HT-29 (cell line): ENCODE measurements at regions not wholly inside any gene's neighbourhood (a gene's known extent, or its start where the extent isn't known, plus 50 kb on each side); places are given as distances from the start of the nearest gene placed in this dataset.

ENCODE experiments used
- DNase-seq: peaks from one replicate; pipeline ENCODE4 v3.0.0-alpha.2; 2015; ENCODE audit warnings: low spot score

DNA sequence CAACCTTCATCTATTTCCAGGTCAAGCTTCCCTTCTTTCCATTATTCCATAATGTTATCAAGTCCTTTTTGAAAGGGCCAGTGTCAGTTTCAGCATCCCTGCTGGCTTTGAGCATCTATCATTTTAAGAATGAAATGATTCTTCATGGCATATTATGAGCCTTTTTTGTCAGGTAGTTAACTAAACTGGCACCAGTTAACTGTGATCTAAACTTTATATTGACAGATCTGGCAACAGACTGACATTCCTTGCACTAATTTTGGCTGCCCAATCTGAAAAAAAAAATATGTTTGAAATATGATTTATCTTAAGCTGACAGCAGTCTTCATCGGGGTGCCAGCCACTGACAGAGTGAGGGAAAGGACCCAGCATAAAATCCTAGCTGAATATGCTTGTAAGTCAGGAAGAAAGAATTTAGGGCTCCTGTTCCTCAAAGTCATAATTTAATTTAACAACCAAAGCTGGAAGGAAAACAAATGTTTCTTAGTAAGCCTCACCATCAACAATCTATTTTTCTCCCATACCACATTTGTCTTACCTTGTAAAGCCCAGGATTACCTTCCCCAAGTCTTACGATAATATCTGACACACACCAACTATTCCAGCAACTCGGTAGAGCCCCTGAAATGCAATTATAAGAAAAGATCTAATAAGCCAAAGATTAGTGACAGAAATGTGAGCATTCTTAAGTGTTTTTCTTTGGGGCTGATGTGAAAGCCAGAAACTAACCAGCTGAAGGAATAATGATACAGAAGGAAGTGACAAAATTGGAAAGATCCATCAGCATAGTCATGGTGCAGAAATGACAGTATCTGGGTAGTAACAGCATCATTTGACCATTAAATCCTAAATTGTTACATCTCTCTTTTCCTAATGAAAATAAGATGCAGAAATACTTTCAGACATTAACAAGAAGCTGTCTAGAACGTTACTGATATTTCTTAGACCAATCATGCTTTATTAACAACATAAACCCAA, 228.1 kb downstream of the RBM43 start:
- DNase-seq, result no peak

DNA sequence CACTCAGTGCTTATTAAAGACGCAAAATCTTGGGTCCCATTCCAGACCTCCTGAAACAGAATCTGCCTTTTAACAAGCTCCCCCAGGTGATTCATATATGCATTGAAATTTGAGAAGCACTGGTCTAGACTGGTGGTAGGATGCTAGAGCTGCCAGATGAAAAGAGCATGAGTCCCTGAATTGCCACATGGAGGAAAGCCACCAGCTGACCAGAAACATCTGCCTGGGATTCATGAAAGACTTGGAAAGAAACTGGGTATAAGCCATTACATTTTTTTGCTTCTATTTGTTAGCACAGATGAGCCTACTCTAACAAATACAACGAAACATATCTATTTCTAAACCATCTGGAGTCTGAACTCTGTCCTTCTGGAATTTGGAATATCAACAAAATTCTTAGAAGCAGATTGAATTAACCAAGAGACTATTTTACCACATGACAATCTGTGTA, 228.9 kb downstream of the RBM43 start:
- DNase-seq, result no peak

DNA sequence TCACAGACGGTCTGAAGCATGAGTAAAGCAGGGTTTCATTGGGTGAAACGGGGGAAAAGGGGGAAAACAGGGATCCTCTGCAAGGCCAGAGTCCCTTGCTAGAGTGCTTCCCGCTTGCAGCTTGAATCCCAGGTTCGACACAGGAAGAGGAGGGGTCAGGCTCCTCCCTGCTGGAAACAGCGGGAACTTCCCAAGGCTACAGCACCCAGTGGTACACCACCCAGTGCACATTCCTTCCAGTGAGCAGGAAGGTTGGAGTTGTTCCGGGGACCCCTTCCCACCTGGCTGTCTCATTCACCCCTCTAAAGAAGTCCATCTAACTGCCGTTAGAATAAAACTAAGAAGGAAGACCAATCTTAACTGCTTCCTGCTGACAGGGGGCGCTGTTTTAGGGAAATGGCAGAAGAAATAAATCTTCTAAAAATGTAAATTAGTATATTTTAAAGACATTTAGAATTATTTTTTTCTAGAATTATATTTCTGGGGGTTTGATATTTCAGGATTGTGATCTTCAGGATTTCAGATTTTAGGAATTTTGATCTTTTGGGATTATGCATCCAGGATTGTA, 230.9 kb downstream of the RBM43 start:
- DNase-seq, result no peak

DNA sequence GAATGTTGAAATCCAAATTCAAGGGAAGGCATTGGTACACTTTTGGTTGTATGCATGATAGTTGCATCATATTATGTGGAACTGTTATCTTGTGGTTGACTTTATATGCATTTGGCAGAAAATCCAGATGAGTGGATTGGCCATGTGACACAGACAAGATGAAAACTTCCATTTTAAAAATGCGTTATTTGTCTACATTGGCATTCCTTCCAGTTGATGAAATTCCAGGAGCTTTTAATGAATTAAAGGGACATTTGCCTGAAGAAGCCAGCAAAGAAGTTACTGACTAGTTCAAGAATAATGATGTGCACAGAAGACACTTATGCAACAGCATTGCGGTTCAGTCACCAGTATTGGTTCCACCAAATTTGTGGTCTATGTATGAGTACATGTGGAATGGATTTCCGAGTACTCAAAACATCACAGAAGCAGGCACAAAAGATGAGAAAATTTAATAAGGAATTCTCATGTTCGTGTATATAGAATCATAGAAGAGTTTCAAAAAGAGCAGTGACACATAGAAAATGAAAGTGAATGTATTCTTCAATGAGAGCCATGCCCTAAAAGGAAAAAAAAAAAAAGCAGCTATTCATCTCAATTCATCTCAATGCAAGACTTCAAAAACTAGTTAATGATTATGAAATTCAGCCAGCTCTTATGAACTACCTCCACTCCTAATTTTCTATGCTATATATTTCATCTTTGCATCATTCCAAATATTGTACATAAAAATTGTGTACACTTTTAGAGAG, 232.1 kb downstream of the RBM43 start:
- DNase-seq, result no peak

DNA sequence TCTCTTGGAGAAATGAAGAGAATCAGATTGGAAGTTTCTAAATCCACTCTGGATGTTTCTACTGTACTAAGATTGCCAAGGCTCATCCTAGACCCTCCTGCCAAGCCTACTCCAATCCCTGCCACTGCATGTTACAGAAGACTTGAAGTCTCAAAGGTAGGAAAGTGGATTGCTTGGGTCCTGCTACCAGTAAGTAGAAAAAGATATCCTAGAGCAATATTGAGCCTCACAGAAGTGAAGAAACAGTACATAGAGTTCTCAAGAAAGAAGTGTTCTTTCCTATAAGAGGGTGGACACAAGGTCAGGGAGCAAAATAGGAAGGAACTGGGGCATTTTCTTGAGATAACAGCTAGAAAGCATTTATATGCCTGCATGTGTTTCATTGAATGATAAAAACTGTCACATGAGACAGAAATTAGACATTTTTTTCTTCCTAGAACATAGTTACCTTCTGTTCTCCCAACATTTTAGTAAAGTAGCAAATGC, 232.9 kb downstream of the RBM43 start:
- no peak for DNase-seq

DNA sequence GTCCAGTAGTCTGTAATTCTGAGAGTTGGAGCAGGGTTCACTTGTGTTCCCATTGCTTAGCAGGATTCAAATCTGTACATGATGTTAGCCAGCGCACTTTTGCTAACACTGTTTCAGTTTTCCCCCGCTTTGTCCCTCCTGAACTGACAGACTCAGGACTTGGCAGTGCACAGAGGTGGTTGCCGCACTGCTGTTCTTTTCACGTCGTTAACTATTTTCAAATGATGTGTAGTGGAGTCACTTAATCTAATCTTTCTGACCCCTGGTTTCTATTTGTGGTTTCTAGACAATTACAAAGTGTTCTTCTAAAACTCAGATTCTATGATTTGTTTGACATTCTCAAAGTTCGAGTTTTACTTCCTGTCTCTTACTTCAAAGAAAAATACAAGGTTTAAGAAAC, 234.5 kb downstream of the RBM43 start:
- DNase-seq, result no peak

DNA sequence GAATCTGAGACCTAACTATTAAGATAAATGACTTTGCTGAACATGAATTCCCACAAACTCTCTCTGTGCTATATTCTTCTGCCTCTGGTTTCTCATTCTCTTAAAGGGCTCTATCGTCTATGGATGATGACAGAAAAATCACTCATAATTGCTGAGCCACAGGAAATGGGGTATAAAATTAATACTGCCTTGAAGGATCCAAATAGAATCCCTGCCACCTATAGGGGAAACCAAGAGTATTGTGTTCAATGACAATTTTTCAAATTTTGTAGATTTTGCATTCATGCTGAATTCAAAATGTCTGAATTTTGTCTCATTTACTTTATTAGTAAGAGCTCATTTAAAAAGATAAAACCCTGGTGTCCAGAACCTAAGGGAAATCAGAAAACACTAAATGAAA, 235.8 kb downstream of the RBM43 start:
- no peak for DNase-seq

DNA sequence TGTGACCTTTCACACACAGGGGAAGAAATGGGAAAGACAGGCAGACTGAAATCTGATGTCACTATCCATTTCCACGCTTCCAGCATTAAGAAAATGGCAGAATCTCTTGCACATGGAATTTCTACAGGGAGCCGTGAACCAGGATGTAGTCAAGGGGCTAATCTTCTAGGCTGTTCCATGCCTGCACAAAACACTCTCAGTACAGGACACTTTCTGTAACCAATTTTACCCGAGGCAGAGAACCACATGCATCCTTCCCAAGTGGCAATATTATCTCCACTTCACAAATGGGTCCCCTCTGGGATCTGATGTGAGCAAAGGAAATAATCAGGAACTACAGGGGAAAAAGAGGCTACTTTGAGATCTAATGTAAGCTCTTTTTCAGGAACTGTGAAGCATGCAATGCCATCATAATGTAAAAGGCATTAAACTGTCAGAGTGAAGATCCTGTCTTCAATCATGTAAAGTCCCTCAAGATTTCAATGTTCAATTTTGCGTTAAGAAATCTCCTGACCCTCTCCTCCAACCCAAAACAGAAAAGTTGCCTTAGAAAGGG, 236.9 kb downstream of the RBM43 start:
- DNase-seq, result no peak

DNA sequence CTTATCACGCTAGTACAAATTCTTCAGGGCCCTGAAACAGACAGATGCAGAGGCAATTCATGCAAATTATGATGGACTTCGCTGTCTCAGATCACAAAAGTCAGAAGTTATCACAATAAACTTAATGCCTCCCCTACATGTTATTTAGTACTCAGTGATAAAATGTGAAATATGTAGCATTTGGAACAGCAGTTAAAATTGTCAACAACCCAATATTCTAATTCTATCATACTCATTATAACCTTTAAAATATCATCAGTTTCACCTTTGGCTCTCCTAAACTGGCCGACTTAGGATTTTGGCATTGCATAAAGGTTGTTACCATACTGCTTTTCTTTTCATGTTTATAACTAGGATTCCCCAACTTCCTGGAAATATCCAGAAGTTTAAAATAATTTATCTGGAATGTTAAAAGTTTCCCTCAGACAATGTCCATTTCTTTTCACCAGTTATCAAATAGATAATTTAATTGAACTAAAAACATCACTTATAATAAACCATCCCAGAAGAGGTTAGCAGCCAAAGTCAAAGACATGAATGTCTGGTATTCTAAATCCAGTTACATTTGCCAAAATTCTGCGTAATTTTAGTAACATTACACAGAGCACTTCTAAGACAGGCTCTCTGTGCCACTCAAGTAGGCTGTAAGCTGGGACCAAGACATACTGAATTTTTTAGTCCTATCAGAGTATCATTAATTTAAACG, 239.8 kb downstream of the RBM43 start:
- no peak for DNase-seq

DNA sequence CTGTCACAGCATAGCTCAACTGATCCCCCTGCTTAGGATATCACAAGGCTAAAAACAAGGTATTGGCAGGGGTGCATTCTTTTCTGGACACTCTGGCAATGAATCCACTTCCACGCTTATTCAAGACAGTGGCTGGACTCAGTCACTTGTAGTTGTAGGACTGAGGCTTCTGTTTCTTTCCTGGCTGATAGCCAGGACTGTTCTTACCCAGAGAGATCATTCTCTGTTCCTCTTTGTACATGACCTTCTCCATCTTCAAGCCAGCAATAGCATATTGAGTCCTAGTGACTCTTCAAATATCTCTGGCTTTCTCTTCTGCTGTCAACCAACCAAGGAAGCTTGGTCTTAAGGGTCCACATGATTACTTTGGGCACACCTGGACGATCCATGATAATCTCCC, 241.3 kb downstream of the RBM43 start:
- no peak for DNase-seq

DNA sequence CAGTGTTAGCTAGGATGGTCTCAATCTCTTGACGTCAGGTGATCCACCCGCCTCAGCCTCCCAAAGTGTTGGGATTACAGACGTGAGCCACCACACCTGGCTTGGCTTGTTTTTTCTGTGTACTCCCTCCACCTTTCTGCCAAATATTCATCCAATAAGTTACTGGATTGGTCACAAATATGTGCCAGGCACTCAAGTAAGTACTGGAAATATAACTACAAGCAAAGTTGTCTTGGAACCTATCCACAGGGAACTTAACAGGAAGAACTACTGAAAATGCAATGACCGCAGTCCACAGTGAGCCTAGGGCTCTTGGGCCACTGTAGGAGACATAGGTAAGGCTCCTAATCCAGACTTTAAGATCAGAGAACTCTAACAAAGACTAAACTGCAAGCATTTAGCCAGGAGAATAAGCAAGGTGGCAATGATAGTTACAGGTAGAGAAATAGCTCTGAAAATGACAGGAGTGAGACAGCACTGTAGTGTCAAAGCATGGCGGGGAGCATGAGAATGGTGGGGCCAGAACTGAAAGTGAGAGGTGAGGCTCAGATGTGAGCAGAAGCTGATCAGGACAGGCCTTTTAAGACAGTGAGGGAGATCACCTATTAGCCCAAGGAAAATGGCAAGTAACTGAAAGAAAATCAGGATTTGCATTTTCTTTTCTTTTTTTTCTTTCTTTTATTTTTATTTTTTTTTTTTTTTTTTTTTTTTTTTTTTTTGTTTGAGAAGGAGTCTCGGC, 252.1 kb downstream of the RBM43 start:
- DNase-seq, result no peak

DNA sequence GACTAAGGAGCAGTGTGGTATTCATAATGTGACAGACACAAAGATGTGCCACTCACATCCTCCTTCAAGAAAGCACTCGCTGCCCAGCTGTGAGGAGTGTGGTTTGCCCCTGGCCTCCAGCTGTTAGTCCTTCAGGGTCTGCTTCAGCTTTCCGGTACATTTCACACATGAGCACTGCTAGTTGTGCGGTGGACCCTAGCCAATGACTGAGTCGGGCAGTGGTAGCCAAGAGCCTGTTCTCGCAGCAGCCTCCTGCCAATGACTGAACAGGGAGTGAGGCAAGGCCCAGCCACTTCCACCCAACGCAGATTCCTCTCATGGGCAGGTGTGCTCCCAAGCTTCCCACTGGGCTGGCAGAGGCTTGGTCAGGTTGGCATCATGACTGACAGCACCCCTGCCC, 254.3 kb downstream of the RBM43 start:
- no peak for DNase-seq

DNA sequence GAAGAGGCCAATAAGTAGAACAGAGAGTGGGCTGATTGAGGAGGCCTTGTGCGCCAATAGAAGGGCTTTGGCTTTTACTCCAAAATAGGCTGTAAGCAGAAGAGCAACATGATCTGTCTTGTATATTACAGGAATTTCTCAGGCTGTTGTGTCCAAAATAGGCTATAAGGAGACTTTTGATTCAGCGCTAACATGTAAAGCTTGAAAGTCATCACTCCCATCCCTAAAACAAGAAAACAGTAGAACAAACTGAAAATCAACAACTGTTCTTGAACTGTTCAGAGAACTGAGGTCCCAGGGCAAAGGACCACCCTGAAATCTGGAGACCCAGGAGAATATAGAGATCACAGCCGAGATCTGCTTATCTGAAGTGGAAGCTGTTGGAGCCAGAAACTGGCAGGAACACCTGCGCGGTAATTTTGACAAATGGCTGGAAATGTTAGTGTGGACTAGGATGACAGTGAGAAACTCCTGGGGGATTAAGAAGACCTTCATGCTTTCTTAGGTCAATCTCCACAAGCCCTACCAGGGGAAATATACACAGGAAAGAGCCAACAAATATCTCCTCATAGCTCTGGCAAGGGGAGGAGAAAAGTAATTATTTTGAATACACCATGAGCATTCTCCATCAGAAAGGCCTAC, 258.6 kb downstream of the RBM43 start:
- no peak for DNase-seq

DNA sequence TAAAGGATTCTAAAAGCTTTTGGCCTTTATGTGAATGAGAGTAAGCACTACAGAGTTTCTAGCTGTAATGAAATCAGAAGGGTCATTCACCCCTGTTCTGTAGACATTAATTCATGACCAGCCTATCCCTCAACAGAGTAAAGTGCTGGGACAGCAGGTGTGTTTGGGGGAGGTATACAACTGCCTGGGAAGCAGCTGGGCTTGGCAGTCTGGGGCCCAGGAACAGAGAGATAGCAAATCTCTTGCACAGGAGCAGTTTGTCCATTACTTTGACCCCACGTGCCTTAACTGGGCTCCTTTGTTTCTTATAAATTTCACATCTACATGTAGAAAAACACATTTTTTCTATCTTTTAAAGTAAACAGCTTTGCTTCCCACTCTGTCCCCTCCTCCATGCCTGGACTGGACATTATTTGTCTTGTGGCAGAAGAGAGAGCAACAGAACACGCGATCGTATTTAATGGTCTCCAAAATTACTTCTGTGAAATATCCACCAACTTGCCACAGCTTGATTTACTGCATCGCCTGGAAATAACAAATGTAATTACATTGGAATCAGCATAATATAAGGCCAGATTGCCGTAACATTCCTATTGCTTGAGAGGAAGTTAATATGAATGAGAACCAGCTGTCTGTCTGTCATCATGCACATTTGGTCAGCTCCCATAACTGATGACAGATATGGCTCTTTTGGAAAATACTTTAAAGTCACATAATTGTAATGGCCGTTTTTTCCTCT, 263.8 kb downstream of the RBM43 start:
- DNase-seq, result no peak

DNA sequence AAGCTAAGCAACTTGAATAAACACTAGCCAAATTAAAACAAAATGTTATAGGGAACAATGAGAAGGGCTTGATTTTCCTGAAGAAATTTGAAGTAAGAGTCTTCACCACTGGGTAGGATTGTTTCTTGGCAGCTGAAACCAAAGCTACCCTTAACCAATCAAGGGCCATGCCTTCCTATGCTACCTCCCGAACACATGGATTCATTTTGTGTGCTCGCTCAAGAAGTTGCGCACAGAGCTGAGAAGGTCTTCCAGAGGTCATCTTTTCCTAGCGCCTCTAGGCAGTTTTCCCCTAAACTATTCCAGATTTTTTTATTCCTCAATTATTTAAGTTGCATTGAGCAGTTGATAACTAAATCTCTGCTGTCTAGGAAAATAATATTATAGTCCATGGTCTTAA, 264.6 kb downstream of the RBM43 start:
- DNase-seq, result no peak

DNA sequence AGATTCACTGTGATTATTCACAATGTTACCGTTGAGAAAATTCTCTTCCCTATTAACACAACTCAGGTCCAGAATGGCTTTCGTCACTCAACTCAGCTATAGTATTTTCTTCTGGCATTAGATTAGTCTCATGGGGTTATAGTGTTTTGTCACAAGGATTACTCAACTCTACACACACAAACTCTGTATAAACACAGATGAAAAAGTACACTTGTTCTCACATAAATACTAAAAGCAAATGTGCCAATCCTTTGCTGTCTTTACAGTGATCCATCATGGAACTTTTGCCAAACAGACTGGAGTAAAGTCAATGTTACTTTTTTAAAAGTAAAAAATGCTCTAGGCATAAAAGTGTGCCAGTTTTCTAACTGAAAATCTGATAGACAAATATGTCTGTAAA, 267.6 kb downstream of the RBM43 start:
- no peak for DNase-seq

DNA sequence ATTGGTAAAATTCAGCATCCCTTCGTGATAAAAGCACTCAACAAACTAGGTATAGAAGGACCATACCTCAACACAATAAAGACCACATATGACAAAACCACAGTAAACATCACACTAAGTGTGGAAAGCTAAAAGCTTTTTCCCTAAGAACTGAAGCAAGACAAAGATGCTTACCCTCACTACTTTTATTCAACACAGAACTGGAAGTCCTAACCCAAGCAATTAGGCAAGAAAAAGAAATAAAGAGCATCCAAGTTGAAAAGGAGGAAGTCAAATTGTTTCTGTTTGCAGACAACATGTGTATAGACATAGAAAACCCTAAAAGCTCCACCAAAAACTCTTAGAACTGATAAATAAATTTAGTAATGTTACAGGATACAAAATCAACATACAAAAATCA, 271.7 kb downstream of the RBM43 start:
- DNase-seq, result no peak

DNA sequence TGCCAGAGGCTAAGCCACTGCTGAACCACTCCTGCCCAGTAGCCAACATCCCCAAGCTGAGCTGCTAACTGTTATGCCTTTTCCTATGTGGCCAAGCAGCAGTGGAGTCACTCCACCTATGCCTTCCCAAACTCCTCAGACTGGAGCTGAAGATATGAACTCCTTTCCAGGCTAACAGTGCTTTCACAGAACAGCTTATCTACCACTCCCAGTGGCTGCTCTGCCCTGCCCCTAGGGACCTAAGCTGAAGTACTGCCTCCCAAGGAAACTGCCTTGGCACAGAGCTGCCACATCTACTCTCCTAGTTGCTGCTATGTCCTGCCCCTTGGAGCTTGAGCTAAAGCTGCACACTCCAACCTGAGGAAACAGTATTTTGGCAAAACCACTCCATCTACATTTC, 275.9 kb downstream of the RBM43 start:
- no peak for DNase-seq

DNA sequence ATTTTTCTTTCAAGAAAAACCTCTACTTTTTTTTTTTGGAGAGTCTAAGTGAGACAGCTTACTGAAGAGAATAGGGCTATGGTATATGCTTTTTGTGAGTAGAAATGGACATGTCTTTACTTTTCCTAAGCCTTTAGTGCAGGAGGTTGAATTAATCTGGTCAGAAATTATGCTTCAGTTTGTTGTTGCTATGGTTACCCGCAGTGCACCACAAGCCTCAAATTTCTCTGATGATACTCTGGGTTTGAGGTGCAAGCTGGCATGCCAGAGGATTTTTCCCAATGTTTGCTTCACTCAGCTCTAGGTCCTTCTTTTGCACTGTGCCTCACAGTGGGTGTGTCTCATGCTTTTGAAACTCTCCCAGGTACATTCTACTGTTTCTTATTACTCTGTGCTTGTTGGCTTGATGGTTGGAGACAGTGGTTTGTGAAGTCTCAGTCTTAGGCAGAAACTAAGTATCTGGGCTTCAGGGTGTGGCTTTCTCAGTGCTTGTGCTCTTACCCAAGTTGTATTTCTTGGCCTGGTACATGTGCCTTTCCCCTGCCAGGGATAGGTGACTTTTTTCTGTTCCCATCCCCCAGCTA, 278.3 kb downstream of the RBM43 start:
- DNase-seq, result no peak
